ENCODE measurements at regions not wholly inside any gene's neighbourhood (a gene's known extent, or its start where the extent isn't known, plus 50 kb on each side); places are given as distances from the start of the nearest gene placed in this dataset.

GRCh38 chr11:129576652-129577051 is 201.0 kb downstream of the BARX2 start:
- no peaks in the 10 kb centered on the region for H3K27me3 Mint-ChIP-seq
- no peak overlapping the region for H3K4me3 Mint-ChIP-seq
- H3K4me1 Mint-ChIP-seq (ENCODE audit: unreplicated experiment): no peaks in the 10 kb centered on the region
- H3K36me3 Mint-ChIP-seq: no peaks in the 10 kb centered on the region
- no peak overlapping the region for H3K27ac Mint-ChIP-seq
- TF ChIP-seq CTCF (conservative IDR thresholded peaks at IDR 0.05): no peak
- DNase-seq (ENCODE audit: extremely low spot score, unreplicated experiment): no peak
- peaks cover 5% of the 10 kb centered on the region for H3K9me3 Mint-ChIP-seq

- no peak for TF ChIP-seq CTCF (conservative IDR thresholded peaks at IDR 0.05)
- Mint-ChIP-seq H3K9me3 (peaks cover 5% of the 10 kb centered on the region), H3K4me3 (no peak overlapping the region), H3K27me3 (no peaks in the 10 kb centered on the region), H3K36me3 (no peaks in the 10 kb centered on the region), H3K4me1 (ENCODE audit: unreplicated experiment) (no peaks in the 10 kb centered on the region), H3K27ac (no peak overlapping the region)
- no peak for DNase-seq (ENCODE audit: extremely low spot score, unreplicated experiment)
Measured at GRCh38 chr11:129578006-129578405, 202.4 kb downstream of the BARX2 start.

GRCh38 chr11:129580278-129580677 is 204.6 kb downstream of the BARX2 start:
- Mint-ChIP-seq H3K9me3 (peaks cover 5% of the 10 kb centered on the region), H3K4me3 (no peak overlapping the region), H3K4me1 (ENCODE audit: unreplicated experiment) (no peaks in the 10 kb centered on the region), H3K27ac (no peak overlapping the region), H3K27me3 (peaks cover 7% of the 10 kb centered on the region), H3K36me3 (no peaks in the 10 kb centered on the region)
- no peak for DNase-seq (ENCODE audit: extremely low spot score, unreplicated experiment)
- TF ChIP-seq CTCF (conservative IDR thresholded peaks at IDR 0.05): no peak

GRCh38 chr11:129584316-129584715 is 208.7 kb downstream of the BARX2 start:
- no peak for DNase-seq (ENCODE audit: extremely low spot score, unreplicated experiment)

GRCh38 chr11:129589190-129589860 is 213.7 kb downstream of the BARX2 start:
- no peak overlapping the region for H3K27ac Mint-ChIP-seq
- peaks cover 3% of the 10 kb centered on the region for H3K27me3 Mint-ChIP-seq
- H3K4me1 Mint-ChIP-seq (ENCODE audit: unreplicated experiment): no peaks in the 10 kb centered on the region
- no peaks in the 10 kb centered on the region for H3K36me3 Mint-ChIP-seq
- DNase-seq (ENCODE audit: extremely low spot score, unreplicated experiment): no peak
- H3K4me3 Mint-ChIP-seq: no peak overlapping the region
- no peak for TF ChIP-seq CTCF (conservative IDR thresholded peaks at IDR 0.05)
- H3K9me3 Mint-ChIP-seq: peaks cover 4% of the 10 kb centered on the region

More at GRCh38 chr11:129584316-129584715, 208.7 kb downstream of the BARX2 start:
- no peak overlapping the region for H3K4me3 Mint-ChIP-seq
- H3K27me3 Mint-ChIP-seq: peaks cover 10% of the 10 kb centered on the region
- no peaks in the 10 kb centered on the region for H3K4me1 Mint-ChIP-seq (ENCODE audit: unreplicated experiment)
- H3K27ac Mint-ChIP-seq: no peak overlapping the region
- no peak for TF ChIP-seq CTCF (conservative IDR thresholded peaks at IDR 0.05)
- peaks cover 4% of the 10 kb centered on the region for H3K9me3 Mint-ChIP-seq
- no peaks in the 10 kb centered on the region for H3K36me3 Mint-ChIP-seq
